ENCODE measurements at regions not wholly inside any gene's neighbourhood (a gene's known extent, or its start where the extent isn't known, plus 50 kb on each side); places are given as distances from the start of the nearest gene placed in this dataset.

DNA sequence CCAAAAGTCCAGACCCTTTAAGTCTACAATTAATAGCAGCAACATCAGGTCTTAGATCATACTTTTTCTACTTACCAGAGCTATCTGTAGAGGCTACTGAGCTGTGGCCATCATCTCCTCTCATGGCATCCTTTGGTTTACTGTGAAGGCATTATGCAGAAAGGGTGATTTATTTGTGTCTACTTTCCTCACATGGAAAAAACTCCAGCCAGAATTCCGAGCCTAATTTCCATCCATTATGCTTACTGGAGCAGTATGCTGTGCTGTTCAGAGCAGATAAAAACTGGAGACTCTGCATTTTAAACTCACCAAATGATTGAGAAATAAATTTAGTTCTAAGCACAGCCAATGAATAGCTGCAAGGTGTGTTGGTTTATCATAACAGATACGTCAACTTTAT is 581.8 kb downstream of the ETS1 start:
- no peak overlapping the region for H3K4me3 Mint-ChIP-seq
- H3K27ac Mint-ChIP-seq = no peak overlapping the region
- H3K36me3 Mint-ChIP-seq = peaks cover 12% of the 10 kb centered on the region
- peaks cover 20% of the 10 kb centered on the region for H3K9me3 Mint-ChIP-seq
- no peaks in the 10 kb centered on the region for H3K4me1 Mint-ChIP-seq
- peaks cover 30% of the 10 kb centered on the region for H3K27me3 Mint-ChIP-seq

DNA sequence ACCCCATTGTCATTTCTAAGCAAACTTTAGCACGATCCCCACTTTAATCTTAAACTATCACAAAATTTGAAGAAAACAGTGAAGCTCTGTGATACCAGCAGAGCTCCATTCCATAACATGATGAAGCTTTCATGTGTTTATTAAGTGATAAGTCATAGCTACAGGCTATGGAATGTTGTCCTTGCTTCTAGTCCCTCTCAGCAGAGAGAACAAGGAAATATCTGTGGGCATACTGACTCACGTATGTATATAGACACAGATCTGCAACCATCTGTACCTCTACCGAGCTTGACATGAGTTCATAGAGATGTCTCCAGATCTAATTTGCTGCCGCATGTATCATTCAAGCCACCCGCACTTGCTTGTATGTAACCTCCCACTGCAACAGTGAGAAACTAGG is 588.9 kb downstream of the ETS1 start:
- no peak overlapping the region for H3K27ac Mint-ChIP-seq
- no peaks in the 10 kb centered on the region for H3K9me3 Mint-ChIP-seq
- H3K4me1 Mint-ChIP-seq = no peaks in the 10 kb centered on the region
- no peak overlapping the region for H3K4me3 Mint-ChIP-seq
- peaks cover 21% of the 10 kb centered on the region for H3K27me3 Mint-ChIP-seq
- H3K36me3 Mint-ChIP-seq = no peaks in the 10 kb centered on the region

DNA sequence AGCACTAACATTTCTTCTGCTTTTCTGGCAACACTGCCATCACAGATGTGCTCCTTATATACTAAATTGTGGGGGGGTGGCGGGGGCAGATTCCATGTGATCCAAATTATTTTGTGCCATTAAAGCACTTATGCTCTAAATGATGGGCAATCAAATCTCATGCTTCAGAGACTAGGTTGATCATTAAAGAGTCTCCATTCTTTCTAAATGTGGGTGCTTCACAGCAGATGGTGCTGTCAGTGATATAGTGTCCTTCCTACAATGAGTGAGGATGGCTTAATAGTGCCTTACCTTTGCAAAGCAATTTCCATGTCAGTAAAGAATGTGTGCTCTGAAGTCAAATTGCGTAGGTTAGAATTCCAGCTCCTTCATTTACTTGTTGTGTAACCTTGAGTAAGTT is 589.8 kb downstream of the ETS1 start:
- Mint-ChIP-seq H3K4me3 (no peak overlapping the region), H3K27ac (no peak overlapping the region), H3K9me3 (no peaks in the 10 kb centered on the region), H3K4me1 (no peaks in the 10 kb centered on the region), H3K36me3 (no peaks in the 10 kb centered on the region), H3K27me3 (peaks cover 20% of the 10 kb centered on the region)

- no peaks in the 10 kb centered on the region for H3K36me3 Mint-ChIP-seq
Measured at GRCh38 chr11:127996825-127997224, 590.5 kb downstream of the ETS1 start.

GRCh38 chr11:127995921-127996320 is 591.4 kb downstream of the ETS1 start:
- Mint-ChIP-seq H3K4me3 (no peak overlapping the region), H3K4me1 (no peaks in the 10 kb centered on the region), H3K27me3 (peaks cover 19% of the 10 kb centered on the region), H3K36me3 (no peaks in the 10 kb centered on the region), H3K9me3 (no peaks in the 10 kb centered on the region), H3K27ac (no peak overlapping the region)

More at GRCh38 chr11:127996825-127997224, 590.5 kb downstream of the ETS1 start:
- Mint-ChIP-seq H3K4me3 (no peak overlapping the region), H3K27ac (no peak overlapping the region), H3K4me1 (no peaks in the 10 kb centered on the region), H3K9me3 (no peaks in the 10 kb centered on the region), H3K27me3 (peaks cover 20% of the 10 kb centered on the region)

- H3K27me3 Mint-ChIP-seq = peaks cover 16% of the 10 kb centered on the region
- no peak overlapping the region for H3K27ac Mint-ChIP-seq
- no peaks in the 10 kb centered on the region for H3K36me3 Mint-ChIP-seq
- H3K4me3 Mint-ChIP-seq = no peak overlapping the region
- no peaks in the 10 kb centered on the region for H3K4me1 Mint-ChIP-seq
- H3K9me3 Mint-ChIP-seq = no peaks in the 10 kb centered on the region
Measured at GRCh38 chr11:127994736-127995135, 592.6 kb downstream of the ETS1 start.

GRCh38 chr11:127993788-127994187 is 593.6 kb downstream of the ETS1 start:
- Mint-ChIP-seq H3K27me3 (peaks cover 16% of the 10 kb centered on the region), H3K27ac (no peak overlapping the region), H3K9me3 (no peaks in the 10 kb centered on the region), H3K4me3 (no peak overlapping the region), H3K4me1 (no peaks in the 10 kb centered on the region), H3K36me3 (no peaks in the 10 kb centered on the region)

GRCh38 chr11:127993281-127993680 is 594.1 kb downstream of the ETS1 start:
- Mint-ChIP-seq H3K4me1 (no peaks in the 10 kb centered on the region), H3K9me3 (no peaks in the 10 kb centered on the region), H3K27me3 (peaks cover 16% of the 10 kb centered on the region), H3K27ac (no peak overlapping the region), H3K36me3 (no peaks in the 10 kb centered on the region), H3K4me3 (no peak overlapping the region)

DNA sequence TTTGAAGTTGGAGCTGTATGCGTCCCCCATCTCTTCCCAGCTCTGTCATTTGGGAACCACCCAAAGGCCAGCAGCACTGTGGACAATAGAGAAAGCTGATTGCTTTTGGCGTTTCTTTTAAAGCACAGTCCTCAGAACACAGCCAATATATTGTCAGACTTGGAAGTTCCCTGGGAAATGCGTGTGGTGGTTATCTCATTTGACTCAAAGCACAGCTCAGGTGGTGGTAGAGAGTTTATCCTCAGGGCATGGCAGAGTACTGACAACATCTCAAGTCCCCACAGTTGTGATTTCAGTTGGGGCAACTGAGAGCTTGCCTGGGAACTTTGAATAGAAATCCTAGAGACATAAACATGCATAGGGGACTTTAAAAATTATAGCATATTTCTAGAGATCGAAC is 601.3 kb downstream of the ETS1 start:
- H3K4me3 Mint-ChIP-seq = no peak overlapping the region

DNA sequence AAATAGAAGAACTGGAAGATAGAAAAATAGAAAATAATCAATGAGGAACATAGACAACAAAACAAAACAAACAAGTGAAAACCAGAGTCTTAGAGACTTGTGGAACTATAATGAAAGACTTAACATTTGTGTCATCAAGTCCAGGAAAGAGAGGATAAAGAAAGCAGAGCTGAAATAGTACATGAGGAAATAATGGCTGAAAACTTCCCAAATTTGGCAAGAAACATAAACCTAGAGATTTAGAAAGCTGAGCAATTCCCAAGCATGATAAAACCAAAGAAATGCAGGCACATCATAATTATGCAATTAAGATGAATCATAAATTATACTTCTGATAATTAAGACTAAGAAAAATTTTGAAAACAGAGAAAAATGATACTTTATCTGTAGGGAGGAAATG is 614.5 kb downstream of the ETS1 start:
- Mint-ChIP-seq H3K27me3 (peaks cover 19% of the 10 kb centered on the region), H3K9me3 (peaks cover 6% of the 10 kb centered on the region), H3K27ac (no peak overlapping the region), H3K4me3 (no peak overlapping the region), H3K36me3 (peaks cover 6% of the 10 kb centered on the region), H3K4me1 (no peaks in the 10 kb centered on the region)

More for the DNA sequence above, 601.3 kb downstream of the ETS1 start:
- no peaks in the 10 kb centered on the region for H3K4me1 Mint-ChIP-seq
- H3K27me3 Mint-ChIP-seq = peaks cover 10% of the 10 kb centered on the region
- H3K36me3 Mint-ChIP-seq = peaks cover 7% of the 10 kb centered on the region
- peaks cover 20% of the 10 kb centered on the region for H3K9me3 Mint-ChIP-seq
- H3K27ac Mint-ChIP-seq = no peak overlapping the region

GRCh38 chr11:127971448-127971847 is 615.9 kb downstream of the ETS1 start:
- H3K4me1 Mint-ChIP-seq = no peaks in the 10 kb centered on the region
- peaks cover 19% of the 10 kb centered on the region for H3K27me3 Mint-ChIP-seq
- no peak overlapping the region for H3K27ac Mint-ChIP-seq
- H3K9me3 Mint-ChIP-seq = no peaks in the 10 kb centered on the region
- peaks cover 6% of the 10 kb centered on the region for H3K36me3 Mint-ChIP-seq
- H3K4me3 Mint-ChIP-seq = no peak overlapping the region

DNA sequence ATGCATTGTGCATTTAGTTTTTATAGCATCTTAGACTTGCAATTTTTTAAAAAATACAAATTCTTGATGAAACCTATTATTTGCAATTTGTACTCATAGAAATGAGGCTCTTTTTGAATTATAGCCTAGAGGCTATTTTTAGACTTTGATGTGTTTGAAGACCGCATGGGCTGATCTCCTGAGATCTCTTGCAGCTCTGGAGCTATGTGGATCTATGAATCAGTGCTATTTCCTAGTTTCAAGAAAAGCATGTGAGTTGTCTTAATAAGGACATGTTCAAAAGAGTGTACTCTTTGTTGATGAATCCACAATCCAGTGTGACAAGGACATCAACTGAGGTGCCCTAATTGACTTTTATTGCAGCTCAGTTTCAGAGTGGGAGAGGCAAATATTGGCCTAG is 620.5 kb downstream of the ETS1 start:
- Mint-ChIP-seq H3K36me3 (peaks cover 5% of the 10 kb centered on the region), H3K4me1 (no peaks in the 10 kb centered on the region), H3K27me3 (peaks cover 16% of the 10 kb centered on the region), H3K27ac (no peak overlapping the region), H3K4me3 (no peak overlapping the region), H3K9me3 (no peaks in the 10 kb centered on the region)

GRCh38 chr11:127965939-127966668 is 621.3 kb downstream of the ETS1 start:
- peaks cover 3% of the 10 kb centered on the region for H3K36me3 Mint-ChIP-seq
- H3K9me3 Mint-ChIP-seq = no peaks in the 10 kb centered on the region
- no peak overlapping the region for H3K4me3 Mint-ChIP-seq
- H3K4me1 Mint-ChIP-seq = no peaks in the 10 kb centered on the region
- H3K27ac Mint-ChIP-seq = no peak overlapping the region
- peaks cover 14% of the 10 kb centered on the region for H3K27me3 Mint-ChIP-seq

DNA sequence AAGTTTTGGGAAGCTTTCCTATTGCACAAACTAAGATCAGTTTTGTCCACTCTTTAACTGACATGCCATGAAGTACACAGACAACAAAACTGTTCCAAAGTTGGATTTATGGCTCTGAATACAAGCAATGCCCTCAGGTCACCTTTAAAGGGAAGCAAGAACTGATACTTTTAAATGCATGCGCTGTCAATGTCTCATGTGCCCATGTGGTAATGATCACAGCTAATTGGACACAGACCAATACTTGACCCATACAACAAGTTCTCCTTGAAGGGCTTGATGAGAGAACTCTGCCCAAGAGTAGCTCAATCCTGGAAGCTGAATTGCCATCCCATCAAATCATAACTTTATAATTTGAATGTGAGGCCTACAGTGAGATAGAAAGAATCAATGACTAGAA is 624.9 kb downstream of the ETS1 start:
- Mint-ChIP-seq H3K9me3 (no peaks in the 10 kb centered on the region), H3K27me3 (peaks cover 20% of the 10 kb centered on the region)

GRCh38 chr11:127950162-127950561 is 637.2 kb downstream of the ETS1 start:
- H3K27ac Mint-ChIP-seq = no peak overlapping the region
- H3K9me3 Mint-ChIP-seq = peaks cover 13% of the 10 kb centered on the region
- H3K36me3 Mint-ChIP-seq = peaks cover 1% of the 10 kb centered on the region
- no peaks in the 10 kb centered on the region for H3K4me1 Mint-ChIP-seq
- no peak overlapping the region for H3K4me3 Mint-ChIP-seq
- peaks cover 13% of the 10 kb centered on the region for H3K27me3 Mint-ChIP-seq

More for the DNA sequence above, 624.9 kb downstream of the ETS1 start:
- Mint-ChIP-seq H3K4me3 (no peak overlapping the region), H3K27ac (no peak overlapping the region), H3K4me1 (no peaks in the 10 kb centered on the region), H3K36me3 (no peaks in the 10 kb centered on the region)

- peaks cover 7% of the 10 kb centered on the region for H3K27me3 Mint-ChIP-seq
- no peaks in the 10 kb centered on the region for H3K36me3 Mint-ChIP-seq
- no peaks in the 10 kb centered on the region for H3K4me1 Mint-ChIP-seq
- H3K27ac Mint-ChIP-seq = no peak overlapping the region
- no peaks in the 10 kb centered on the region for H3K9me3 Mint-ChIP-seq
- no peak overlapping the region for H3K4me3 Mint-ChIP-seq
Measured at GRCh38 chr11:127943763-127944162, 643.6 kb downstream of the ETS1 start.

DNA sequence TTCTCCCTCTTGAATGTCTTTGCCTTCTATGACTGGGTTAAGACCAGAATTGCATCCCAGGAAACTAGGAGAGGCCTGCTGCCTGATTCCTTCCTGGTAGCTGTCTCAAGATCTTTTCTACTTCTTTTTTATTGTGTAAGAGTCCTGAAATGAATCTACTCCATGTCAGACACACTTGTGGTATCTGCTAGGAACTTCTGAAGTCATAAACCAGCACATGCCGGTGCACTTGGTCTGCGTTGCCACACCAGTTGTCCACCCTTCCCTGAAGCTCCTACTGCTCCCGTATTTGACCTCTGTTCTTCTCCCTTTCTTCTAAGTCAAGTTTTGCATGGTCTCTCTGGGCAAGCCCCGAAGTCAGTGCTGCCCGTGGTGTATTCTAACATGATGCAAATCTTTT is 644.2 kb downstream of the ETS1 start:
- Mint-ChIP-seq H3K4me3 (no peak overlapping the region), H3K27ac (no peak overlapping the region), H3K27me3 (peaks cover 5% of the 10 kb centered on the region), H3K9me3 (no peaks in the 10 kb centered on the region), H3K36me3 (no peaks in the 10 kb centered on the region), H3K4me1 (no peaks in the 10 kb centered on the region)

Data from activated naive CD4-positive, alpha-beta T cell treated with anti-CD3 and anti-CD28 coated beads, Interleukin-2, amount 50 U/mL, for 24 hours (primary cell).